ENCODE measurements at regions not wholly inside any gene's neighbourhood (a gene's known extent, or its start where the extent isn't known, plus 50 kb on each side); places are given as distances from the start of the nearest gene placed in this dataset.

DNA sequence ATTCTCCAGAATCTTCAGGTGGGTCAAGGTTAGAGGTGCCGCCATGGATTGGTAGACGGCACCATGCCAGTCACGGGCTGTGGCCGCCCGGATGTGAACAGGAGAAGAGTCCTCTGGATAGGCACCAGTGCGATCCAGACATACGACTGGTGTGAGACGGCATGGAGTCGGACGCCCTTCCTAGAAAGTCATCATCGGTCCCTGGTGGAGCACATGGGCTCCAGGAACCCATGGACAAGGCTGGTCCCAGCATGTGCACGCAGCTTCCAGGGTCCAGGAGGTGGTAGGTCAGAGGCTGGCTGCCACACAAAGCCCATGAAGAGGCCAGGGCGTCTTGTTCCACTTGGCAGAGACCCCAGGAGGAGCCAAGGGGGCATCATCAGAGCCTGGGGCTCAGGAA lies 276.1 kb upstream of the LRRC3B start:
- TF ChIP-seq CTCF (IDR thresholded peaks at IDR 0.05) (no peak), POLR2A (IDR thresholded peaks at IDR 0.05) (no peak), POLR2AphosphoS5 (IDR thresholded peaks at IDR 0.05) (no peak), EP300 (IDR thresholded peaks at IDR 0.05) (no peak)

All from stomach (tissue), 4 donors.